ENCODE measurements at regions not wholly inside any gene's neighbourhood (a gene's known extent, or its start where the extent isn't known, plus 50 kb on each side); places are given as distances from the start of the nearest gene placed in this dataset.

GRCh38 chr7:69182596-69183467 is 415.4 kb upstream of the AUTS2 start:
- no peak overlapping the region for H3K4me3 ChIP-seq
- H3K27me3 ChIP-seq = no peaks in the 10 kb centered on the region
- WGBS, 2 donors = 62 to 72% methylated on average over 6 of the region's 6 CpGs
- TF ChIP-seq, protein P1, sequence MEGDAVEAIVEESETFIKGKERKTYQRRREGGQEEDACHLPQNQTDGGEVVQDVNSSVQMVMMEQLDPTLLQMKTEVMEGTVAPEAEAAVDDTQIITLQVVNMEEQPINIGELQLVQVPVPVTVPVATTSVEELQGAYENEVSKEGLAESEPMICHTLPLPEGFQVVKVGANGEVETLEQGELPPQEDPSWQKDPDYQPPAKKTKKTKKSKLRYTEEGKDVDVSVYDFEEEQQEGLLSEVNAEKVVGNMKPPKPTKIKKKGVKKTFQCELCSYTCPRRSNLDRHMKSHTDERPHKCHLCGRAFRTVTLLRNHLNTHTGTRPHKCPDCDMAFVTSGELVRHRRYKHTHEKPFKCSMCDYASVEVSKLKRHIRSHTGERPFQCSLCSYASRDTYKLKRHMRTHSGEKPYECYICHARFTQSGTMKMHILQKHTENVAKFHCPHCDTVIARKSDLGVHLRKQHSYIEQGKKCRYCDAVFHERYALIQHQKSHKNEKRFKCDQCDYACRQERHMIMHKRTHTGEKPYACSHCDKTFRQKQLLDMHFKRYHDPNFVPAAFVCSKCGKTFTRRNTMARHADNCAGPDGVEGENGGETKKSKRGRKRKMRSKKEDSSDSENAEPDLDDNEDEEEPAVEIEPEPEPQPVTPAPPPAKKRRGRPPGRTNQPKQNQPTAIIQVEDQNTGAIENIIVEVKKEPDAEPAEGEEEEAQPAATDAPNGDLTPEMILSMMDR (IDR thresholded peaks at IDR 0.05) = no peak
- TF ChIP-seq POLR2A (IDR thresholded peaks at IDR 0.05) = no peak
- H3K27ac ChIP-seq = no peak overlapping the region
- DNase-seq = no peak
- H3K36me3 ChIP-seq = no peaks in the 10 kb centered on the region
- no peaks in the 10 kb centered on the region for H3K9me3 ChIP-seq
- H3K4me1 ChIP-seq = no peaks in the 10 kb centered on the region
- intact Hi-C loops (cut with DNase I) = no loop called here

DNA sequence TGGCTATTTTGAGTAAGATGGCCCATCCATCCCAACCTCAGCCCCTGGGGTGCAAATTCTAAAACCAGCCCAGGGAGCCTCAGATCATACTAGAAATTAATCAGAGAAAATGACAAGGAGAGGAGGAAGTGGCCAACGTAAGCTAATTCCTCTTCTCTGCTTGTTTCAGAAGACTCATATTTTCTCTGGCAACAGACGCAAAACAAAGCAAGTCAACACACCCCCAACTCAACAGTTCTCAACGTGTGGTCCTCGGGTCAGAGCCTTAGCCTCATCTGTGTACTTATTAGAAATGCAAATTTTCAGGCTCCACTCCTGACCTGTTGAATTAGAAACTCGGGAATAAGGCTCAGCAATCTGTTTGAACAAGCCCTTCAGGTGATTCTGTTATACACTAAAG is 413.9 kb upstream of the AUTS2 start:
- WGBS, 2 donors = 19 to 29% methylated on average over 5 of the region's 5 CpGs
- intact Hi-C loops (cut with DNase I) = no loop called here
- no peaks in the 10 kb centered on the region for H3K36me3 ChIP-seq
- H3K4me1 ChIP-seq = no peaks in the 10 kb centered on the region
- peak overlapping the region in 1 of 4 donors; percentile 20 for H3K4me3 ChIP-seq
- H3K27me3 ChIP-seq = no peaks in the 10 kb centered on the region
- no peaks in the 10 kb centered on the region for H3K9me3 ChIP-seq
- peak overlapping the region in 1 of 4 donors; percentile 11 for H3K27ac ChIP-seq
- TF ChIP-seq, protein P1 (IDR thresholded peaks at IDR 0.05) = no peak
- no peak for TF ChIP-seq POLR2A (IDR thresholded peaks at IDR 0.05)
- DNase-seq = no peak

DNA sequence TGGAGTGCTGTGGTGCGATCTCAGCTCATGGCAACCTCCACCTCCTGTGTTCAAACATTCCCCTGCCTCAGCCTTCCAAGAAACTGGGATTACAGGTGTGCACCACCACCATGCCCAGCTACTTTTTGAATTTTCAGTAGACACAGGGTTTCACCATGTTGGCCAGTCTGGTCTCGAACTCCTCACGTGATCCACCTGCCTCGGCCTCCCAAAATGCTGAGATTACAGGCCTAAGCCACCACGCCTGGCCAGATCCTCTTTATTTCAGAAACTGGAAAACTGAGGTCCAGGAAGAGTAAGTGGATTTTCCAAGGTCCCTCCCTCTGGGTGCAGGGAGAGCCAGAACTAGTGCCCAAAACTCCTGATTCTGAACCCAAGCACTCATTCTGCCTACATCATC is 413.1 kb upstream of the AUTS2 start:
- intact Hi-C loops (cut with DNase I) = no loop called here
- H3K27me3 ChIP-seq = no peaks in the 10 kb centered on the region
- no peak overlapping the region for H3K27ac ChIP-seq
- H3K36me3 ChIP-seq = no peaks in the 10 kb centered on the region
- no peak overlapping the region for H3K4me3 ChIP-seq
- no peak for TF ChIP-seq POLR2A (IDR thresholded peaks at IDR 0.05)
- TF ChIP-seq, protein P1 (IDR thresholded peaks at IDR 0.05) = no peak
- 91 to 94% methylated on average over 5 of the region's 5 CpGs for WGBS, 2 donors
- H3K9me3 ChIP-seq = no peaks in the 10 kb centered on the region
- DNase-seq = no peak
- H3K4me1 ChIP-seq = no peaks in the 10 kb centered on the region

- DNase-seq = no peak
- Histone ChIP-seq H3K27ac (no peak overlapping the region), H3K36me3 (no peaks in the 10 kb centered on the region), H3K9me3 (no peaks in the 10 kb centered on the region), H3K4me3 (no peak overlapping the region), H3K4me1 (no peaks in the 10 kb centered on the region), H3K27me3 (no peaks in the 10 kb centered on the region)
- WGBS, 2 donors = 82 to 85% methylated on average over 5 of the region's 5 CpGs
- TF ChIP-seq, protein P1 (IDR thresholded peaks at IDR 0.05) = no peak
- no peak for TF ChIP-seq POLR2A (IDR thresholded peaks at IDR 0.05)
- intact Hi-C loops (cut with DNase I) = no loop called here
These were observed 411.3 kb upstream of the AUTS2 start for GRCh38 chr7:69186974-69187373.

DNA sequence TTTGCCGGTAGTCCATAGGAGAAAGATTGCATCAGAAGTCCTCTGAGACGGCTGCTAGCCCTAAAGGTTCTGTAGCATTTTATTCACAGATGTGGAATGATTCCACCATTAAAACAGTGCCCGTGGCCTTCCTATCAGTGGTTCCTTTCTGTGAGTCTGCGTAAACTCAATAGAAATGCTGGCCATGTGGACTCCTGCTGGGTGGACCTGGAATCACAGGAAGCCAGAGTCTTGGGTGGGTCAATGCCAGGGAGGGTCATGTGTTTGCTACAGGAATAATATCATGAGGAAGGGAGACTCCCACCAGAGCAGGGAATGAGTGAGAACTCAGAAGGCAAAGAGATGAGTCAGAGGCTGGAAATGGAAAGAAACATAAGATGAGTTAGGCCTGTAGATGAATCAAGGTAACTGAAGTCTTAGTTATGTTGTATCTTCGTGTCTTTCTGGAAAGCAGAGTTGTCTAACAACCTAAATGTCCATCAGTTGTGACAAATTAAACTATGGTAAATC is 410.4 kb upstream of the AUTS2 start:
- intact Hi-C loops (cut with DNase I) = no loop called here
- Histone ChIP-seq H3K27me3 (no peaks in the 10 kb centered on the region), H3K4me1 (no peaks in the 10 kb centered on the region), H3K36me3 (no peaks in the 10 kb centered on the region), H3K9me3 (no peaks in the 10 kb centered on the region), H3K27ac (no peak overlapping the region), H3K4me3 (no peak overlapping the region)
- TF ChIP-seq, protein P1 (IDR thresholded peaks at IDR 0.05) = no peak
- TF ChIP-seq POLR2A (IDR thresholded peaks at IDR 0.05) = no peak
- no peak for DNase-seq
- WGBS, 2 donors = 71 to 90% methylated on average over 4 to 5 of the region's 5 CpGs
